ENCODE measurements at regions not wholly inside any gene's neighbourhood (a gene's known extent, or its start where the extent isn't known, plus 50 kb on each side); places are given as distances from the start of the nearest gene placed in this dataset.

DNA sequence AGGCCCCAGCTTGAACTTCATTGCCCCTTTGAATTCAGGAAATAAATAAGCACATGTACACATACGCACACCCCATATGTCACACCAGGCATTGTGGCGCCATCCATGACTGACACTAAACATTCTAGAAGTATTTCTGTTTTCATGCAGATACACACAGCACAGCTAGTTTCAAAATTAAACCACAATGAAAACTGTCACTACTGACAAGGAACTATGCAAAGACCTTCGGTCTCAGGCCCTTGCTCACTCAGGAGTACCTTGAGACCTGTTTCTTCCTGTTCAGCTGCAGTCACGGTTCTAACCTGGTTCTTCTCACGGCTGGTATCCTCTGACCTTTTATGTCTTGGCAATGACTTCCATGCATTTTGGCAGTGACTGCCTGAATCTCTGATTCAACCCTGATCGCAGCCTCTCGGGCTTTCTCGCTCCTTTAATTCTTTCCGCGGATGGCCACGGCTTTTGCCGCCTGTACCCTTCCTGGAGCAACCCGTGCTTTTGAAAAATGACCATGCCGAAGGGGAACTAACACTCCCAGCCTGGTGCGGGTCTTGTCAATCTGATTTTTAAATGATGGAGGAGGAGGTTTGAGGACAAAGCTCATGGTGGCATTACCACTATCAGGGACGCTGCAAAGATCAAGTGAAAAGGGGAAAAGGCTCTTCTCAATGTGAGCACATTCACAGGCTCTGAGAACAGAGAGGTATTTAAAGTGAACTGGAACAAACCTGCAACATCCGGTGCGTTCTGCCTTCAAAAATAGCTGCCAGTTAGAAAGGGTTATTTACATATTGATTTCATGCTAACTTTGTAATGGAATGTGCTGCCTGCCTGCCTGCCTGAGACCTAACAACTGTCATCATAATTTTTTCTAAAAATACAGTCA is 384.6 kb downstream of the RRAGC start:
- no peak for DNase-seq (ENCODE audit: low read depth)

DNA sequence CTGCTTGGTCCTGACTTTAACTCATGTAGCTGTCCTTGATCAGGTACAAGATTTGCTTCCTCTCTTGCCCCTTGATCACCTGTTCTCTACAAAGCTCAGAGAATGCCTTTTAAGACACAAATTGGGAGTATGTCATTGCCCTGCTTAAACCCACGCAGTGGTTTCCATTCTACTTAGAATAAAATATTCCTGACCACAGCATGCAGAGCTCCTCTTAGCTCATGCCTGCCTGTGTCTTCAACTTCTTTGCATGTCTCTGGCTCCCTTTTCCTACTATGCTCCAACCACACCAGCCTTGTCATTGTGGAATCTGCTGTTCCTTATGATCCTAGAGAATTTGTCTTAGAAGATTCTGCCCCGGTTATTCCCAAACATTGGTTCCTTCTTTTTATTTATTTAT is 393.1 kb downstream of the RRAGC start:
- no peak for DNase-seq (ENCODE audit: low read depth)

DNA sequence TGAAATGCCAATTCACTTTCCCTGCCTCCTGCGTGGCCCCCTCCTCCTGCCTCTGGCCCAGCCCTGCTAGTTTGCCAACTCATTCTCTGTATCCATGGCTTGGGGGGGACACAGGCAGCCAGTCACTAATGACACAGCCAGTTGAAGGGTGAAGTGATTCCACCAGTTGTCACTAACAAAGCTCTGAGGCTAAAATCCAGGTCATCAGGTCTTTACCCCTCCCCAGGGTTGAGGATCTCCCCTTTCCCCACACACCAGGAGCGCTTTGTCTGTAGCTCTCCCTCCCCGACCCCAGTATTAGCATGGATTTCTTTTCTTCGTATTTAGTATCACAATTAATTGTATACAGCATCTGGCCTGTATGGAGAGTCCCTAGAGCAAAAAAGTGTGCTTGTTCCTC is 394.1 kb downstream of the RRAGC start:
- no peak for DNase-seq (ENCODE audit: low read depth)

DNA sequence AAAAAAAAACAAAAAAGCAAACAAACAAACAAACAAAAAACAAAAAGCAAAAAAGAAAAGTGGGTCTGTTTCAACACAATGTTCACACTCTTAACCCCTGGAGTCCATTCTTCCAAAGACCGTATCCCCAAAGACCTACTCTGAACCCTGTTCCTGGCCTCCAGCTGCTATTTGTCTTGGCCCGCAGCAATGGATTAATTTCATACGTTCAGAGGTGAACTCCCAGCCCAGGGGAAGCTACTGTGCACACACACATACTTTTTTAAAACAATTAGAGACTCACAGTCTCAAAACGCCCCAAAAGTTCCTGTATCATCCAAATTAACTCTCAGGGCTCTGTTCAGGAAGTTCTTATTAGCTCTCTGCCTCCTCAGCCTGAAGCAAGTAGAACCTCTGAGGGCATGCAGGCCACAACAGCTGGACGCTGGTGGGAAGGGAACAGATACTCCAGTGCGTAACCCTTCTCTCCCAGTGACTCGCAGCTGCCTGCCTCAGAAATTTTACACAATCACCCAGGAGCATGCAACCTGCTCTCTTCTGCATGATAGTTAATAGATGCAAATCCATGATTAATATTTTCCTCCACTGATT is 395.4 kb downstream of the RRAGC start:
- no peak for DNase-seq (ENCODE audit: low read depth)

DNA sequence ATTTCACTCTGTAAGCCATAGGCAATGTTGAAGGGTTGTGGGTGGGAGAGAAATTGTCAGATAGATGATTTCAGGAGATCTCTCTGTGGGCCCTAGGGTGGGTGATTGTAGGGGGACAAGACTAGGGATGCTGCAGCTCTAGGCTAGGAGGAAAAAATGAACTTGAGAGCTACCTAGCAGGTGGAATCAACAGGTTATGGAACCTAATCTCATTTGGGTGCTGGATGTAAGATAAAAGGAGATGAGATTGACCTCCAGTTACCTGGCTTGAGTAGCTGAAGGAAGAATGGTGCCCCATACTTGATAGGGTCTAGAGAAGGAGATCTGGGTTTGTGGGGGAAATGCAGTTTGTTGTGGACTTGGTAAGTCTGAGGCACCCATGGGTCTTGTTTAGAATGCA is 396.5 kb downstream of the RRAGC start:
- no peak for DNase-seq (ENCODE audit: low read depth)

DNA sequence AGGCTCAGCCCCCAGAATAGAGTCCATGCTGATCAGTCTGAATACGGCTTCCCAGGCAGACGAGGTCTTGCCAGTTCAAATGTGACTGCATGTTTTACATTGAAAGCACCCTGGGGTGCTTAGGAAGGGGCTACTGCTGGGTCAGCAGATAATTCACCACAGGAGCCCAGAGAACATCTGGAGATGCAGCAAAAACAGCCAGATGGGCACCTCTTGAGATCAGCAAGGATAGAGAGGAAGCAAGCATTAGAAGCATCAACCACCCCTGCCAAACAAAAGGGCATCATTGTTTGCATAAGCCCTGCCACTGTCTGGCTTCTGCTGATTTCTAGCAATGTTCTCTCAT is 403.1 kb downstream of the RRAGC start:
- no peak for DNase-seq (ENCODE audit: low read depth)

DNA sequence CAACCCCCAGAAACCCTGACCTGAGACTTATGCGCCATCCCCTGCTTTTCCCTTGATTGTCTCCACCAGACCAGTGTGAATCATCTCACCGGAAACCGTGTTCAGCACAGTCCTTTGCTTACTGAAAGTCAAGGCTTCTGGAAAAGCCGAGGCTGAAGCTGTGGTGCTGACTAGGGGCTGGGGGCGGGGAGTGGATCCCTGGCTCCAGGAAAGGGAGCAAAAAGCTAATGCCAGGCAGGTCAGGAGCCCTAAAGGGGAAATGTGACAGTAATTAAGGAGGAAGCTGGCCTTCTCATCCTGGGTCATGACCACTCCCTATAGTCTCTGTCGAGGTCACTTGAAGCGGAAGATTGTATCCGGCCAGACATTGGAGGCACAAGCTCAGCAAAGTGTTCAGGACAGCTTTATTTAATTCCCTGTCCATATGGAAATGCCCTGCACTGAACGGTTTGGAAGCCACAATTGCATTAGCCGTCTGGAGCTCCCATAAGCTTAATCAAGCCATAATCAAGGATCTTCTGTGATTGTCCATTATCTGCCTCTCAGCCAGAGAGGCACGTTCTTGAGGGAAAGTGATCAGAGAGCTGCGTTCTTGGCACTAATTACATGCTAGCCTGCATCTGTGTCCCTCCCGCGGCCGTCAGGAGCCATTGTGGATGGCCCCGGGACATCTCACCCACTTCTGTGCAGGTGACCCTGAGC is 403.6 kb downstream of the RRAGC start:
- peak; percentile 41 for DNase-seq (ENCODE audit: low read depth)

DNA sequence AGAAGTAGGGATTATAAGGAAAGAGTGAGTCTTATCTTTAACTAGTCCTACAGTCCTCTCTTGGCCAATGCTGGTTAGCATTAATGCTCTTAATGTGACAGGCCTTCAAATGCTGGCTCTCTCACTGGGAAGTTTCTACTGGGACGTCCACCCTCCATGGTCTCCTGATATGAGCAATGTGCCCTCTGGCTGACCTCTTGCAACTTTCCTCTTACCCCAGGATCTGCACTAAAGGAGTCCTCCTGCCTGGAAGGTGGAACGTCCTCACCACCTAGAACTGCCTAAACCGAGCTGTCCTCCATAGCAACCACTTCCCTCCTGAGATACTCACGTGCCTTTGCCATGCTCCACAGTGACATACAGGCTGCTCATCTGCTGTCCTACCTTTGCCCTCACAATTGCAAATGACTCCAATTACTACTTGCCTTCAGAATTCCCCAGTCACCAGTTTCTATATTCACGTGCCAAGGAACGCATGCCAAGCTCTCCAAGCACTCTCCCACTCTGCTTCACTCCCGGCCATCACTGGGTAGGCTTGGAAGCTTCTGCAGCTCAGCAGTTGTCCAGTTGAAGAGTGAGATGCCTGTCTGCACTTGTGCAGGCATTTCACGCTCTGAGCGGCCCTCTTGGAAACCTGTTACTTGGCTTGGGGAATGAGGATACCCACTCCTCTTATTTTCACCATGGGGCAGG is 404.7 kb downstream of the RRAGC start:
- DNase-seq (ENCODE audit: low read depth), result no peak

DNA sequence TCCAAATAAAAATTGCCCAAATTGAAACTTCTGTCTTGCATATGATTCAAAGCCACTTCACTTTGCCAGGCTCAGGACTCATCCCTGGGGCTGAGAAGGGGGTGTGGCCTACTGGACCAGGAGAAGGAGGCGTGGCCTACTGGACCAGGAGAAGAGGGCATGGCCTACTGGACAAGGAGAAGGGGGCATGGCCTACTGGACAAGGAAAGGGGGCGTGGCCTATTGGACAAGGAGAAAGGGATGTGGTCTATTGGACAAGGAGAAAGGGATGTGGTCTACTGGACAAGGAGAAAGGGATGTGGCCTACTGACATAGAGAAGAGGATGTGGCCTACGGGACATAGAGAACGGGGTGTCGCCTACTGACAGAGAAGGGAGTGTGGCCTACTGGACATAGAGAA is 405.3 kb downstream of the RRAGC start:
- peak; percentile 6 for DNase-seq (ENCODE audit: low read depth)

DNA sequence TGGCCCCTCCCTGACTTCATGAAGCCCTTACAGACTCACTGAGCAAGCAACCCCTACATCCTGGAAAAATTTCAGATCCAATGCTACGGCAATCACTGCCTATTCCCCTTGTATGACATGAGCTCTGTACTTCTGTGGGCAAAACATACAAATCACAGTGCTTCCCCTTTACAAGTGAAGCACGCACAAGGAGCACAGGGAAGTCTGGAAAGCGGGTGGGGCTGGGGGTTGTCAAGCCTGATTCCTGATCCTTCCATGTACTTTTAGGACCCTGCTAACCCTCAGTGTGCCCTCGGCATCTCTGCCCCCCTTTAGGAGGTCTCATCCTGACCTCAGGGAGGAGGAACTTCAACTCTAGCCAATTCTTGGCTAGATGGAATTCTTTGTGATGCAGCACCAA is 405.7 kb upstream of the POU3F1 start:
- no peak for DNase-seq (ENCODE audit: low read depth)

DNA sequence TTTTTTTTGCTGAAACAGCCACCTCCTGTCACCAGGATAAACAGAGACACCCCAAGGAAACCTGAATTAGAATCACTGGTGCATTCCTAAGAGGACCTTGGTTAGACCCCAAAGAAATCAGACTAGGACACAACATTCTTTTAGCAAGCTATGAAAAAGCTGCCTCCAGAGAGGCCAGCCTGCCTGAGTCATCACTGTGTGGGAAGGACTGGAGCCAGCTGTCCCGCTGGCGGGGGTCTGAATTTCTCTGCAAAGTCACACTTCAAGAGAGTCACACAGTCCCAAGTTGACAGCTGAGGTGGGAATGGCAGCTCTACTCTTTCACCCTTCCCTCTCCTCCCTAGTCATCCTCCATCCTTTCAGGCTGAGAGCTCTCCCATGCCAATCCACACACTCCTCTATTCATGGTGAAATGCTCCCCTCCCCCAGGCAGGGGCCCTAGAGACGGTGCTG is 405.0 kb upstream of the POU3F1 start:
- peak; percentile 39 for DNase-seq (ENCODE audit: low read depth)

DNA sequence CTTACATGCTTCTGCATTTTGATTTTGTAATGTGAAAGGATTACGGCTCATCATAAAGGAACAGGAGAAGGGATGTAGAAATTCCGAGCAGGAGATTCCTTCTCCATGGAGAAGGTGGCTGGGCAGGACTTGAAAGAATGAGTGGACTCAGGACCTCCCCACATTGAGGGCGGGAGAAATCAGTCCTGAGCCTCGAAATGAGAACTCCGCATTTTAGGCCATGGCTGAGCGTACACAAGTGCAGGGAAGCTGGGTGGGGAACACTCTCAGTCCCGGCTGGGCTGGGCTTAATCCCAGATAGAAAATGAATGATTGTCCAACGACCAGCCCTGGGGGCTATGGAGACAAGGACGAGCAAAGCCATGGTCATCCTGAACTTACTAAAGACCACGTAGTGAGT is 402.3 kb upstream of the POU3F1 start:
- DNase-seq (ENCODE audit: low read depth), result no peak

DNA sequence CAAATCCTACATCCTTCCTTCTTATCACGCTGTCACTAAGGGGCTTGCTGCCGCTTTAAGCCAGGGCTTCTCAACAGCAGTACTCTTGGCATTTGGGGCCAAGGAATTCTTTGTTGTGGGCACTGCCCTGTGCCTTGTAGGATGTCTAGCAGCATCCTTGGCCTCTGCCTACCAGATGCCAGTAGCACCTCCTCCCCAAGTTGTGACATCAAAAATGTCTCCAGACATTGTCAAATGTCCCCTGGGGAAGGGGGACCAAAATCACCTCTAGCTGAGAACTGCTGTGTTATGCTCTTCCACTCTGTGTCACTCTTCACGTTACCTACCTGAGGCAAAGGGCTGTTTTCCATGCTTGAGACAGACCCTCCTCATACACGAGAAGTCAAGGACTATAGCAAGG is 400.3 kb upstream of the POU3F1 start:
- no peak for DNase-seq (ENCODE audit: low read depth)

DNA sequence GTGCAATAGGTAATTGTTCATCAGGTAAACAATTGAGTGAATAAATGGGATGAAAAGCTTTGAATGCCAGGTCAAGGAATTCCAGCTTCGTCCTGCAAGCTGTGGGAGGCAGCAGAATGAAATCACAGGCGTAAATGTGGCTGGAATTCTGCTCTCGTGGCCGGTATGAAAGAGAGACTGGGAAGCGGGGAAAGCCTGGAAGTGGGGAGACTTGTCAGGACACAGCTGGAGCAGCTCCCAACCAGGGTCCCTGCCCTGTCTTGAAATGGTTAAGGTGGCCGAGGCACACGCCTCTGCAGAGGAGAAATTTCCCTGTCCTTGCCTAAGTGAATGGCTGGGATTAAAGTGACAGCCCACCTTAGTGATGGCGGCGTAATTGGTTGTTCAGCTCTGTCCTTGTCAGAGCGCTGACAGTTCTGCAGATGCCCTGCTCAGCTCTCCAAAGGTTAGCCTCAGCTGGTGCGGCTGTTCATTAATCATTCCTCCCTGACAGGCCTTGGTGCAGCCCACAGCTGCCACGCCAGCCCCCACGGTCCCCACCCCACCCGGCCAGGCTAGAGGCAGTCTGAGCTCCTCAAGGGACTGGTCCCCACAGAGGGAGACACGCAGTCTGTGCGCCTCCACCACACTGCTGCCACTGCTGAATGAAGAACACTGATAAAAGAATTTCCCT is 398.3 kb upstream of the POU3F1 start:
- DNase-seq (ENCODE audit: low read depth), result no peak

DNA sequence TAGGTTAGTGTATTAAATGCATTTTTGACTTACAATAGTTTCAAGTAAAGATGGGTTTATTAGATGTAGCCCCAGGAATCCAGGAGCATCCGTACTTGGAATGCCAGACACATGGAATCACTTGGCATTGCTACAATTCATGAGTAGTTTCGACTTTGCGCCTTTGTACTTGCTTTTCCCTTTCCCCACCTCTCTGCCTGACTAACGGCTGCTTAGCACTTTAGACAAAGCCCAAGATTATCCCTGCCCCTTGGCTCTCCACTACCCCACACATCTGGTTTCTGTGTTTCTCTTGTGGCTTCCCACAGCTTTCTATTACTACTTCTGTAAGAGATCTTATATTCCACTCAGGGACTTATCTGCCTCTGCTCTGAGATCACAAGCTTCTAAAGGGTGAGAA is 397.7 kb upstream of the POU3F1 start:
- DNase-seq (ENCODE audit: low read depth), result peak; percentile 74

DNA sequence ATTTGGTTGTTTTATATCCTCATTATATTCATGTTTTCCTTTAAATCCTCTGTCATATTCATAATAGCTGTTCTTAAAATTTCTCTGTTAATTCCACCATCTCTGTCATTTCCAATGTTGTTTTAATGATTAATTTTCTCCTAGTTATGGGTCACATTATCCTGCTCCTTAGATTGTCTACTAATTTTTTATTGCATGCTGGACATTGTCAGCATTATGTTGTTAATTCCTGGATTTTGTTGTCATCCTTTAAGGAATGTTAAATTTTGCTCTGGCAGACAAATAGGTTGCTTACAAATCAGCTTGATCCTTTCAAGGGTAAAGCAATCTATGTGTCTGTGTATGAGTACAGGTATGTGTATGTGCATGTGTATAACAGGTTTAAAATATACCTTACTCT is 393.8 kb upstream of the POU3F1 start:
- no peak for DNase-seq (ENCODE audit: low read depth)

DNA sequence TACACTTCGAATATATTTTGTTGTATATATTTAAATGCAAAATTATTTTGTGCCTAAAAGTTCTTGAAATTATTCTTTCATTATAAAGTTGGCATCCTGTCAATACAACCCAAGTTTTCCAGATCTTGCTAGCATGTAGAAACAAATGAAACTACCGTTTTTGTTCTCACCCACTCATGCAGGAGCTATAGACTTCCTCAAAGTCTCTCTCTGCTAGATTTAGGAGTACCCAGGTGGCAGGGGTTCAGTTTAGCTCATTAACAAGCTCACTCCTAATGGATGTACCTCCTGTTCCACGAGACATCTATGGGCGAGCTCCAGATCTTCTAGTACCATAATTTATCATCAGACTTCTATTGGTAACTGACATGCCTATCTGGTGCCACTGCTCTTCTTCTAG is 390.2 kb upstream of the POU3F1 start:
- DNase-seq (ENCODE audit: low read depth), result no peak

DNA sequence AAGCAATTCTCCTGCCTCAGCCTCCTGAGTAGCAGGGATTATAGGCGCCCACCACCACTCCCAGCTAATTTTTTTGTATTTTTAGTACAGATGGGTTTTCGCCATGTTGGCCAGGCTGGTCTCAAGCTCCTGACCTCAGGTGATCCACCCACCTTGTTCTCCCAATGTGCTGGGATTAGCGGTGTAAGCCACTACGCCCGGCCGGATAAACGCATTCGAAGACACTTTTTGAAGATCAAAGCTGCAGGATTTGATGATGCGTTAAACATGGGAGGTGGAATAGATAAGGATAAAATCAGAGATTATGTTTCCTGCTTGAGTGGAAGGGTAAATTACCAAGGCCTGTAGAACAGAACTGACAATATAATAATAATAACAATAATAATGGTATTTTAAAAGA is 389.4 kb upstream of the POU3F1 start:
- no peak for DNase-seq (ENCODE audit: low read depth)

DNA sequence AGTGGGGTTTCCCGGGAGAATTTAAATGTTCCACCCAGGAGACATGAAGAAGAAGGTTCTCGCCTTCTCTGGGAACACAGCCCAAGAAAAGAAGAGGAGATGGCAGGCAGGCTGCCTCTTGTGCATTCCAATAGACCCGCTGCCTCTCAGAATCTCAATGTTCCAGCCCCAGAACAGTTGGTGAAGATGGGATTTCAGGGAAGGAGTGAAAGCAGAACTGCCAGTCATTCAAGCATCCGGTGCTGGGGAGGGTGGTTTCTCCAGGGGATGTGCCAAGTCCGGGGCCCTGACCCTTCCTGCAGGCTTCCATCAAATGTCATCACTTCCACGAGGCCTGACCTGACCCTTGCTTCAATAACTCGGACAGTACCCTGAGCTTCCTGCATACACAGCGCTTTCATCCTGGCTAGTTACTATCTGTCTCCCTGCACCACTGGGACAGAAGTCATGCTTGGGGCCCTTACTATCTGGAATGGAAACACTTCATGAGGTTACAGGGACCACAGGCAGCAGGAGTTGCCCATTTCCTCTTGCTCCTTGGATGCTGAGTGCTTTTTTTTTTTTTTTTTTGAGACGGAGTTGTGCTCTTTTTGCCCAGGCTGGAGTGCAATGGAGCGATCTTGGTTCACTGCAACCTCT is 386.6 kb upstream of the POU3F1 start:
- DNase-seq (ENCODE audit: low read depth), result no peak

DNA sequence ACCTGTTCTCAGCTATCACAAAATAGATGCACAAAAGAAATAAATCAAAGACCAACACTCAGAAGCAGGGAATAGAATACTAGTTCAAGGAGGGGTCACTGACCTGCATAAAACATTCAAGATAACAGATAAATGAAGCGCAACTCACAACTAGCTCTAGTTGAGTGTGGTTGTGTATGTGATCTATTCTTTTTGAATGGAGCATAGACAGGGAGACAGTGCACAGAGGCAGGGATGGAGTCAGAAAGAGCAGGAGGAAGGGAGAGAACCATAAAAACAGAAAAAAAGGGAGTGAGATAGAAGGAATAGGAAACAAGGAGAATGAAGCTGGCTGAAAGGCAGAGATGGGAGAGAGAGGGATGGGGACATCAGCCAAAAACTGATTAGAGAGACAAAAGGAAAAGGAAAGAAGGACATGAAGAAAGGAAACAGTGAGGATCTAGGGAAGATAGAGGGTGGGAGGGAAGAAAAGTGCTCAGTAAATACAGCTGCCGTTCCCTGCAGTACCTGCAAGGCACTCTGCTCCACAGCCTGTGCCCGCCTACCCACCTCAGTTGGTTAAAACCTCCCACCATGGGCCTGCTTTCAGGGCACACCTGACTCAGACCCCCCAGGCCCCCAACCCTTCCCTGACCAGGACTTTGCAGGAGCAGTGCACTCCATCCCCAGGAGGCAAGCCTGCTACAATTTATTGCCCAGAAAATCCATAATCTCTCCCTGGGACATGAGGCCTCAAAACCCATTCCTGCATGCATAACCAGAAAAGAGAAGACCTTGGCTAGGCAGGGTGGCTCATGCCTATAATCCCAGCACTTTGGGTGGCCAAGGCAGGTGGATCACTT is 385.2 kb upstream of the POU3F1 start:
- no peak for DNase-seq (ENCODE audit: low read depth)

Measured in HT1080 (cell line).